ENCODE measurements at regions not wholly inside any gene's neighbourhood (a gene's known extent, or its start where the extent isn't known, plus 50 kb on each side); places are given as distances from the start of the nearest gene placed in this dataset.

DNA sequence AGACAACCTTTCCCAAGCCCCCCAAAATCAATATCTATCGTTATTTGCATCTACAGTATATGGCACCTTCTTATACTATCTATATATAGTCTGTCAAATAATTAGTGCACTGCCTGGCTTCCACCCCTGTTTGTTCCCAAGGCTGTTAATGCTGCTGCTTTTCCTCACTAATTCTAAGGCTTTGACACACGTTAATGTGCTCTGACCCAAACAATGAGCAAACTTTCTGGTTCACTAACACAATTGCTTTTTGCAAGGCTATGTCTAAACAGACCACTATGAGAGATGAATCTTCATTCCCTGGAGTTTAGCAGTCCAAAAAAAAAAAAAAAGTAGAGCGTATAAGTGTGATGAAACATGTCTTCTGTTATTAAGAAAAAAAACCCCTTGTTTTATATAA lies 360.9 kb upstream of the AGA start:
- TF ChIP-seq POLR2AphosphoS5 (IDR thresholded peaks at IDR 0.05; ENCODE audit: low read depth, low read length) (no peak), ELF1 (IDR thresholded peaks at IDR 0.05; ENCODE audit: borderline replicate concordance, low read depth) (no peak), JUND (IDR thresholded peaks at IDR 0.05) (no peak), POLR2A (IDR thresholded peaks at IDR 0.05; ENCODE audit: borderline replicate concordance, extremely low read depth, insufficient read depth, insufficient read length) (no peak)
- TF ChIP-seq, protein P1, sequence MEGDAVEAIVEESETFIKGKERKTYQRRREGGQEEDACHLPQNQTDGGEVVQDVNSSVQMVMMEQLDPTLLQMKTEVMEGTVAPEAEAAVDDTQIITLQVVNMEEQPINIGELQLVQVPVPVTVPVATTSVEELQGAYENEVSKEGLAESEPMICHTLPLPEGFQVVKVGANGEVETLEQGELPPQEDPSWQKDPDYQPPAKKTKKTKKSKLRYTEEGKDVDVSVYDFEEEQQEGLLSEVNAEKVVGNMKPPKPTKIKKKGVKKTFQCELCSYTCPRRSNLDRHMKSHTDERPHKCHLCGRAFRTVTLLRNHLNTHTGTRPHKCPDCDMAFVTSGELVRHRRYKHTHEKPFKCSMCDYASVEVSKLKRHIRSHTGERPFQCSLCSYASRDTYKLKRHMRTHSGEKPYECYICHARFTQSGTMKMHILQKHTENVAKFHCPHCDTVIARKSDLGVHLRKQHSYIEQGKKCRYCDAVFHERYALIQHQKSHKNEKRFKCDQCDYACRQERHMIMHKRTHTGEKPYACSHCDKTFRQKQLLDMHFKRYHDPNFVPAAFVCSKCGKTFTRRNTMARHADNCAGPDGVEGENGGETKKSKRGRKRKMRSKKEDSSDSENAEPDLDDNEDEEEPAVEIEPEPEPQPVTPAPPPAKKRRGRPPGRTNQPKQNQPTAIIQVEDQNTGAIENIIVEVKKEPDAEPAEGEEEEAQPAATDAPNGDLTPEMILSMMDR (IDR thresholded peaks at IDR 0.05 in 2 of 3, conservative IDR thresholded peaks at IDR 0.05 in 1 of 3; ENCODE audit: borderline replicate concordance in 1 of 3, insufficient read depth in 1 of 3, low read depth in 2 of 3, low read length in 2 of 3) = no peak

Measured in HCT116 (cell line).